ENCODE measurements at regions not wholly inside any gene's neighbourhood (a gene's known extent, or its start where the extent isn't known, plus 50 kb on each side); places are given as distances from the start of the nearest gene placed in this dataset.

DNA sequence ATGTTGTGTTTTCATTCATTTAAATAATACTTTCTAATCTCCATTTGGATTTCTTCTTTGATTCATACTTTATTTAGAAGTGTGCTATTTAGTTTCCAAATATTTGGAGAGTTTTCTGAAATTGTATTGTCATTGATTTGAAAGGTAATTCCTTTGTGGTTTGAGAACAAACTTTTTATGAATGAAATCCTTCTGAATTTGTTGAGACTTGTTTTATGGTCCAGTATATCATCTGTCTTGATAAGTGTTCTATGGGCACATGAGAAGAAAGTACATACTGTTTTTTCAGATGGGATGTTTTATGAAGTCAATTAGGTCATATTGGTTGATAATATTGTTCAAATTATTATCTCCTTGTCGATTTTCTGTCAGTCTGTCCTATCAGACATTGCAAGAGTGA lies 953.8 kb downstream of the NR2F1-AS1 start:
- TF ChIP-seq, protein P1, sequence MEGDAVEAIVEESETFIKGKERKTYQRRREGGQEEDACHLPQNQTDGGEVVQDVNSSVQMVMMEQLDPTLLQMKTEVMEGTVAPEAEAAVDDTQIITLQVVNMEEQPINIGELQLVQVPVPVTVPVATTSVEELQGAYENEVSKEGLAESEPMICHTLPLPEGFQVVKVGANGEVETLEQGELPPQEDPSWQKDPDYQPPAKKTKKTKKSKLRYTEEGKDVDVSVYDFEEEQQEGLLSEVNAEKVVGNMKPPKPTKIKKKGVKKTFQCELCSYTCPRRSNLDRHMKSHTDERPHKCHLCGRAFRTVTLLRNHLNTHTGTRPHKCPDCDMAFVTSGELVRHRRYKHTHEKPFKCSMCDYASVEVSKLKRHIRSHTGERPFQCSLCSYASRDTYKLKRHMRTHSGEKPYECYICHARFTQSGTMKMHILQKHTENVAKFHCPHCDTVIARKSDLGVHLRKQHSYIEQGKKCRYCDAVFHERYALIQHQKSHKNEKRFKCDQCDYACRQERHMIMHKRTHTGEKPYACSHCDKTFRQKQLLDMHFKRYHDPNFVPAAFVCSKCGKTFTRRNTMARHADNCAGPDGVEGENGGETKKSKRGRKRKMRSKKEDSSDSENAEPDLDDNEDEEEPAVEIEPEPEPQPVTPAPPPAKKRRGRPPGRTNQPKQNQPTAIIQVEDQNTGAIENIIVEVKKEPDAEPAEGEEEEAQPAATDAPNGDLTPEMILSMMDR (IDR thresholded peaks at IDR 0.05): no peak
- no peak for TF ChIP-seq SIN3A (IDR thresholded peaks at IDR 0.05; ENCODE audit: borderline replicate concordance, insufficient read depth, low read depth, low read length)
- no peak for TF ChIP-seq POLR2AphosphoS5 (IDR thresholded peaks at IDR 0.05; ENCODE audit: low read depth, low read length)
- TF ChIP-seq, protein P2, sequence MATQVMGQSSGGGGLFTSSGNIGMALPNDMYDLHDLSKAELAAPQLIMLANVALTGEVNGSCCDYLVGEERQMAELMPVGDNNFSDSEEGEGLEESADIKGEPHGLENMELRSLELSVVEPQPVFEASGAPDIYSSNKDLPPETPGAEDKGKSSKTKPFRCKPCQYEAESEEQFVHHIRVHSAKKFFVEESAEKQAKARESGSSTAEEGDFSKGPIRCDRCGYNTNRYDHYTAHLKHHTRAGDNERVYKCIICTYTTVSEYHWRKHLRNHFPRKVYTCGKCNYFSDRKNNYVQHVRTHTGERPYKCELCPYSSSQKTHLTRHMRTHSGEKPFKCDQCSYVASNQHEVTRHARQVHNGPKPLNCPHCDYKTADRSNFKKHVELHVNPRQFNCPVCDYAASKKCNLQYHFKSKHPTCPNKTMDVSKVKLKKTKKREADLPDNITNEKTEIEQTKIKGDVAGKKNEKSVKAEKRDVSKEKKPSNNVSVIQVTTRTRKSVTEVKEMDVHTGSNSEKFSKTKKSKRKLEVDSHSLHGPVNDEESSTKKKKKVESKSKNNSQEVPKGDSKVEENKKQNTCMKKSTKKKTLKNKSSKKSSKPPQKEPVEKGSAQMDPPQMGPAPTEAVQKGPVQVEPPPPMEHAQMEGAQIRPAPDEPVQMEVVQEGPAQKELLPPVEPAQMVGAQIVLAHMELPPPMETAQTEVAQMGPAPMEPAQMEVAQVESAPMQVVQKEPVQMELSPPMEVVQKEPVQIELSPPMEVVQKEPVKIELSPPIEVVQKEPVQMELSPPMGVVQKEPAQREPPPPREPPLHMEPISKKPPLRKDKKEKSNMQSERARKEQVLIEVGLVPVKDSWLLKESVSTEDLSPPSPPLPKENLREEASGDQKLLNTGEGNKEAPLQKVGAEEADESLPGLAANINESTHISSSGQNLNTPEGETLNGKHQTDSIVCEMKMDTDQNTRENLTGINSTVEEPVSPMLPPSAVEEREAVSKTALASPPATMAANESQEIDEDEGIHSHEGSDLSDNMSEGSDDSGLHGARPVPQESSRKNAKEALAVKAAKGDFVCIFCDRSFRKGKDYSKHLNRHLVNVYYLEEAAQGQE (IDR thresholded peaks at IDR 0.05; ENCODE audit: insufficient read depth in 1 of 2, low read depth in 2 of 2, low read length in 1 of 2): no peak
- TF ChIP-seq TCF7L2 (IDR thresholded peaks at IDR 0.05; ENCODE audit: low read depth, low read length): no peak
